ENCODE measurements at regions not wholly inside any gene's neighbourhood (a gene's known extent, or its start where the extent isn't known, plus 50 kb on each side); places are given as distances from the start of the nearest gene placed in this dataset.

GRCh38 chr14:53473480-53473879 is 320.4 kb upstream of the DDHD1 start:
- TF ChIP-seq CTCF (IDR thresholded peaks at IDR 0.05) (no peak), EP300 (IDR thresholded peaks at IDR 0.05) (no peak), POLR2A (IDR thresholded peaks at IDR 0.05) (no peak)

Measured in ovary (tissue), 3 donors.